Activated naive CD8-positive, alpha-beta T cell (primary cell): ENCODE measurements at regions not wholly inside any gene's neighbourhood (a gene's known extent, or its start where the extent isn't known, plus 50 kb on each side); places are given as distances from the start of the nearest gene placed in this dataset.

Experiments
- H3K27ac Mint-ChIP-seq: one replicate; pipeline ENCODE4 v1.8.0; 2021; ENCODE audit warnings: mixed read lengths
- H3K27me3 Mint-ChIP-seq: one replicate; pipeline ENCODE4 v1.8.0; 2021; ENCODE audit warnings: mixed read lengths
- H3K36me3 Mint-ChIP-seq: one replicate; pipeline ENCODE4 v1.8.0; 2021; ENCODE audit warnings: mixed read lengths
- H3K4me1 Mint-ChIP-seq: one replicate; pipeline ENCODE4 v1.8.0; 2021; ENCODE audit warnings: low read depth, mixed read lengths
- H3K4me3 Mint-ChIP-seq: one replicate; pipeline ENCODE4 v1.8.0; 2021; ENCODE audit warnings: mild to moderate bottlenecking, mixed read lengths
- H3K9me3 Mint-ChIP-seq: one replicate; pipeline ENCODE4 v1.8.0; 2021; ENCODE audit warnings: low read depth, mixed read lengths

GRCh38 chr20:23156842-23157423 is 70.8 kb upstream of the CD93 start:
- H3K9me3 Mint-ChIP-seq, result no peaks in the 10 kb centered on the region
- no peaks in the 10 kb centered on the region for H3K36me3 Mint-ChIP-seq
- no peak overlapping the region for H3K27ac Mint-ChIP-seq
- H3K4me3 Mint-ChIP-seq, result no peak overlapping the region
- H3K4me1 Mint-ChIP-seq, result peaks cover 7% of the 10 kb centered on the region
- H3K27me3 Mint-ChIP-seq, result no peaks in the 10 kb centered on the region

- Mint-ChIP-seq H3K27ac (no peak overlapping the region), H3K4me1 (peaks cover 7% of the 10 kb centered on the region), H3K9me3 (no peaks in the 10 kb centered on the region), H3K4me3 (no peak overlapping the region), H3K36me3 (no peaks in the 10 kb centered on the region), H3K27me3 (no peaks in the 10 kb centered on the region)
Measured at GRCh38 chr20:23156170-23156841, 70.2 kb upstream of the CD93 start.

- Mint-ChIP-seq H3K27ac (no peak overlapping the region), H3K36me3 (no peaks in the 10 kb centered on the region), H3K4me3 (no peak overlapping the region), H3K9me3 (no peaks in the 10 kb centered on the region), H3K27me3 (no peaks in the 10 kb centered on the region), H3K4me1 (peaks cover 6% of the 10 kb centered on the region)
Measured at GRCh38 chr20:23155141-23155590, 69.0 kb upstream of the CD93 start.

GRCh38 chr20:23153696-23154341 is 67.7 kb upstream of the CD93 start:
- Mint-ChIP-seq H3K36me3 (no peaks in the 10 kb centered on the region), H3K9me3 (no peaks in the 10 kb centered on the region), H3K4me3 (no peak overlapping the region), H3K27me3 (no peaks in the 10 kb centered on the region), H3K27ac (no peak overlapping the region), H3K4me1 (no peaks in the 10 kb centered on the region)

GRCh38 chr20:23152902-23153301 is 66.8 kb upstream of the CD93 start:
- no peaks in the 10 kb centered on the region for H3K9me3 Mint-ChIP-seq
- no peak overlapping the region for H3K4me3 Mint-ChIP-seq
- H3K36me3 Mint-ChIP-seq, result no peaks in the 10 kb centered on the region
- H3K27me3 Mint-ChIP-seq, result no peaks in the 10 kb centered on the region
- no peaks in the 10 kb centered on the region for H3K4me1 Mint-ChIP-seq
- H3K27ac Mint-ChIP-seq, result no peak overlapping the region

GRCh38 chr20:23152308-23152892 is 66.3 kb upstream of the CD93 start:
- Mint-ChIP-seq H3K27ac (no peak overlapping the region), H3K27me3 (no peaks in the 10 kb centered on the region), H3K36me3 (no peaks in the 10 kb centered on the region), H3K9me3 (no peaks in the 10 kb centered on the region), H3K4me1 (no peaks in the 10 kb centered on the region), H3K4me3 (no peak overlapping the region)

- no peak overlapping the region for H3K4me3 Mint-ChIP-seq
- no peaks in the 10 kb centered on the region for H3K9me3 Mint-ChIP-seq
- H3K27ac Mint-ChIP-seq, result no peak overlapping the region
- H3K27me3 Mint-ChIP-seq, result no peaks in the 10 kb centered on the region
- H3K4me1 Mint-ChIP-seq, result no peaks in the 10 kb centered on the region
- no peaks in the 10 kb centered on the region for H3K36me3 Mint-ChIP-seq
Measured at GRCh38 chr20:23151885-23152284, 65.8 kb upstream of the CD93 start.

- Mint-ChIP-seq H3K27me3 (no peaks in the 10 kb centered on the region), H3K4me1 (no peaks in the 10 kb centered on the region), H3K9me3 (no peaks in the 10 kb centered on the region), H3K36me3 (no peaks in the 10 kb centered on the region), H3K27ac (no peak overlapping the region), H3K4me3 (no peak overlapping the region)
Measured at GRCh38 chr20:23151008-23151703, 65.0 kb upstream of the CD93 start.

GRCh38 chr20:23150304-23151007 is 64.3 kb upstream of the CD93 start:
- no peaks in the 10 kb centered on the region for H3K9me3 Mint-ChIP-seq
- no peaks in the 10 kb centered on the region for H3K4me1 Mint-ChIP-seq
- H3K4me3 Mint-ChIP-seq, result no peak overlapping the region
- no peaks in the 10 kb centered on the region for H3K27me3 Mint-ChIP-seq
- H3K27ac Mint-ChIP-seq, result no peak overlapping the region
- H3K36me3 Mint-ChIP-seq, result no peaks in the 10 kb centered on the region

GRCh38 chr20:23149623-23150279 is 63.6 kb upstream of the CD93 start:
- no peaks in the 10 kb centered on the region for H3K36me3 Mint-ChIP-seq
- H3K27me3 Mint-ChIP-seq, result no peaks in the 10 kb centered on the region
- H3K9me3 Mint-ChIP-seq, result no peaks in the 10 kb centered on the region
- no peak overlapping the region for H3K4me3 Mint-ChIP-seq
- H3K4me1 Mint-ChIP-seq, result no peaks in the 10 kb centered on the region
- H3K27ac Mint-ChIP-seq, result no peak overlapping the region

GRCh38 chr20:23148731-23149570 is 62.8 kb upstream of the CD93 start:
- H3K9me3 Mint-ChIP-seq, result no peaks in the 10 kb centered on the region
- no peak overlapping the region for H3K4me3 Mint-ChIP-seq
- no peaks in the 10 kb centered on the region for H3K27me3 Mint-ChIP-seq
- H3K36me3 Mint-ChIP-seq, result no peaks in the 10 kb centered on the region
- no peak overlapping the region for H3K27ac Mint-ChIP-seq
- H3K4me1 Mint-ChIP-seq, result no peaks in the 10 kb centered on the region

GRCh38 chr20:23147964-23148730 is 62.0 kb upstream of the CD93 start:
- Mint-ChIP-seq H3K9me3 (no peaks in the 10 kb centered on the region), H3K36me3 (no peaks in the 10 kb centered on the region), H3K27me3 (no peaks in the 10 kb centered on the region), H3K4me1 (peaks cover under 1% of the 10 kb centered on the region), H3K27ac (no peak overlapping the region), H3K4me3 (no peak overlapping the region)

GRCh38 chr20:23147647-23147963 is 61.5 kb upstream of the CD93 start:
- H3K27me3 Mint-ChIP-seq, result no peaks in the 10 kb centered on the region
- H3K36me3 Mint-ChIP-seq, result no peaks in the 10 kb centered on the region
- H3K4me3 Mint-ChIP-seq, result no peak overlapping the region
- no peak overlapping the region for H3K27ac Mint-ChIP-seq
- no peaks in the 10 kb centered on the region for H3K9me3 Mint-ChIP-seq
- H3K4me1 Mint-ChIP-seq, result peaks cover 5% of the 10 kb centered on the region
